HG02840 (cell line): ENCODE measurements at regions not wholly inside any gene's neighbourhood (a gene's known extent, or its start where the extent isn't known, plus 50 kb on each side); places are given as distances from the start of the nearest gene placed in this dataset.
"Not testable (repeated sequence)": the region's sequence is repeated elsewhere in the genome, so short reads cannot be mapped to it uniquely, and the experiment has no call there.

Source experiments
- ATAC-seq: cut with Tn5 transposase; IDR thresholded peaks from one replicate; pipeline ENCODE4 v1.9.1; 2021; ENCODE audit warnings: mild to moderate bottlenecking, moderate library complexity, moderate number of reproducible peaks; ENCODE audit not compliant: unreplicated experiment, low FRiP score

DNA sequence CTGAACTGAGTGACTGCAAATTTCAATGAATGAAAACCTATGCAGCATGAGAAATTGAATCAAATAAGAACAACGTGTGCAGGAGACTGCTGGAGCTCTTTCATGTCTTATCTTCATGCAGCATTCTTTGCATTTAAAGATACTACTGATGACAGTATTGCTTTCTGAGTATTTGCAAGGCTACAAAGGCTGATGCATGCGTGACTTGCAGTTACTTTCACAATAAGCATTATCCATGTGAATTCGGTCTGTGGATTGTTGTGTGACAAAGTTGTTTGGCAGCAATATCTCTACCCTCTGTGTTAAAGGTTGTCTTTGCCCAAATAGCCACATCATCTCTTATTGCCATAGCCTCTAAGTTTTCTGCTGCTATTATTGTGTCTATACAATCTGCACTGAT is 102.1 kb upstream of the FBXL17 start:
- no peak for ATAC-seq

DNA sequence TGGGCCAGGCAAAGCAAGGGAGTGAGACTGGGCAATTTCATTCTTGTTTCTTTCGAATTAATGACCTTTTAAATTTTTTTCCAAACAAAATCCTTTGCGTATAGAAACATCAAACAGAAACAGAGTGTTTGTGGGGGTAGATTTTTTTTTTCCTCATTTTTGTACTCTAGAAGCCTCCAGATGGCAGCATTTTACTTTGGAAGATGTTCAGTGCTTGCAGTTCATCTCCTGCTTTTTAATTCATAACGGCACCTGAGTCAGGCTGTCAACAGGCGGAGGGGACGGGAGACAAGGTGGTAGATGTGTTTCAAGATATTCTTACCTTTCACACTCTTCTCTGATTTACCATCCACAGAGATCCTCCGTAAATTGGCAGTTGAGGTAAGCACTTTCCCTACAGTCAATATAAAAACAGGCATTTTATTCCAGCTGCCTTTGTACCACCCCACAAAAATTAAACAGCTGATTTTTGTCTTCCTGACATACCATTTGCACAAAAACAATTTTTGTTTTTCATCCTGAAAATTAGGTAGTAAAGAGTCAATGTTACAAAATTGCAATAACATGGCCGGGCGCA is 99.5 kb upstream of the FBXL17 start:
- ATAC-seq: no peak

- no peak for ATAC-seq
These were observed 90.3 kb upstream of the FBXL17 start for GRCh38 chr5:108472237-108472636.

- ATAC-seq: no peak
These were observed 85.7 kb upstream of the FBXL17 start for GRCh38 chr5:108467563-108467962.

- no peak for ATAC-seq
These were observed 79.9 kb upstream of the FBXL17 start for GRCh38 chr5:108461628-108462367.

DNA sequence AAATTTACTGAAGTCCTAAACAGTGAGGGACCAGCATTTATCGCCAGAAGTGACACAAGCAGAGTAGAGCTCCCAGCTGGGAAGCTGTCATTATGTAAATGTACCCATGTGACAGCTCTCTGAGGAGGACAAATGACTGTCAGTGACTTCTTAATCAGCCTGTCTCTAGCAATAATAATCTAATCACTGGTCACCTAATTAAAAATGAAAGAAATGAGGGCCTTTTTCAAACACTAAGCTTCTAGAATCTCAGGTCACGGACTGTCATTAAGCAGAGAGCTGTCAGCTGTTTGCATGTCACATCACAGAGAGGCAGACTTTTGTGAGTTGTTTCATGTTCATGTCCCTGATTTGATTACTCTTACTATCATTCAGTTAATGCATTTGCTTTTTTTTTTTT is 77.9 kb upstream of the FBXL17 start:
- no peak for ATAC-seq

GRCh38 chr5:108451269-108451668 is 69.4 kb upstream of the FBXL17 start:
- ATAC-seq: no peak

DNA sequence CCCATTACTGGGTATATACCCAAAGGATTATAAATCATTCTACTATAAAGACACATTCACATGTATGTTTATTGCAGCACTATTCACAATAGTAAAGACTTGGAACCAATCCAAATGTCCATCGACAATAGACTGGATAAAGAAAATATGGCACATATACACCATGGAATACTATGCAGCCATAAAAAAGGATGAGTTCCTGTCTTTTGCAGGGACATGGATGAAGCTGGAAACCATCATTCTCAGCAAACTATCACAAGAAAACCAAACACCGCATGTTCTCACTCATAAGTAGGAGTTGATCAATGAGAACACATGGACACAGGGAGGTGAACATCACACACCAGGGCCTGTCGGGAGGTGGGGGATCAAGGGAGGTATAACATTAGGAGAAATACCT is 62.2 kb upstream of the FBXL17 start:
- ATAC-seq: not testable (repeated sequence)

GRCh38 chr5:108442063-108442651 is 60.3 kb upstream of the FBXL17 start:
- not testable (repeated sequence) for ATAC-seq

DNA sequence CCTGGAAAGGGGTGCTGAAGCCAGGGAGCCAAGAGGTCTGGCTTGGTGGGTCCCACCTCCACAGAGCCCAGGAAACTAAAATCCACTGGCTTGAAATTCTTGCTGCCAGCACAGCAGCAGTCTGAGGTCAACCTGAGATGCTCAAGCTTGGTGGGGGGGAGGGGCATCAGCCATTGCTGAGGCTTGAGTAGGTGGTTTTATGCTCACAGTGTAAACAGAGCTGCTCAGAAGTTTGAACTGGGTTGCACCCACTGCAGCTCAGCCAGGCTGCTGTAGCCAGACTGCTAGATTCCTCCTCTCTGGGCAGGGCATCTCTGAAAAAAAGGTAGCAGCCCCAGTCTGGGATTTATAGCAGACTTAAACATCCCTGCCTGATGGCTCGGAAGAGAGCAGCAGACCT is 55.5 kb upstream of the FBXL17 start:
- no peak for ATAC-seq

GRCh38 chr5:108436696-108437095 is 54.8 kb upstream of the FBXL17 start:
- ATAC-seq: no peak

DNA sequence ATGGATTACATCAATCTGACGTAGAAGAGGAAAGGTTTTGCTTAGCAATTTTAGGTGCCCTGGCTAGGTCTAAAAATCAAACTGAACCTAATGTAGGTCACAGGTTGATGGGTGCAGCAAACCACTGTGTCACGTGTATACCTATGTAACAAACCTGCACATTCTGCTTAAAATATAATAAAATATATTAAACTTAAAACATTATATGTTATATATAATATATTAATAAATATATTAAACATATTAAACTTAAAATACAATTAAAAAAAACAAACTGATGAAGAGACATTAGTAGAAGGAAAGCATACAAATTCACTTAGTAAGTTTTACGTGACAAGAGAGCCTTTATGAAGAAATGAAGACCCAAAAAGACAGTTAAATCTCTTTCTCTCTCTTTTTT is 51.7 kb upstream of the FBXL17 start:
- ATAC-seq: no peak

- ATAC-seq: no peak
These were observed 50.1 kb upstream of the FBXL17 start for GRCh38 chr5:108432024-108432423.
